ENCODE measurements at regions not wholly inside any gene's neighbourhood (a gene's known extent, or its start where the extent isn't known, plus 50 kb on each side); places are given as distances from the start of the nearest gene placed in this dataset.

GRCh38 chr13:95404141-95404882 is 103.1 kb upstream of the ABCC4 start:
- TF ChIP-seq CTCF (conservative IDR thresholded peaks at IDR 0.05) = peak; percentile 88
- TF ChIP-seq ZFX (IDR thresholded peaks at IDR 0.05) = no peak
- H3K27ac ChIP-seq = peak overlapping the region; percentile 20

- TF ChIP-seq ZFX (IDR thresholded peaks at IDR 0.05) (no peak), CTCF (conservative IDR thresholded peaks at IDR 0.05) (no peak)
- no peak overlapping the region for H3K27ac ChIP-seq
Observed at GRCh38 chr13:95406176-95406575, 104.9 kb upstream of the ABCC4 start.

- no peak for TF ChIP-seq CTCF (conservative IDR thresholded peaks at IDR 0.05)
- TF ChIP-seq ZFX (IDR thresholded peaks at IDR 0.05) = no peak
- no peak overlapping the region for H3K27ac ChIP-seq
Observed at GRCh38 chr13:95411428-95412040, 110.3 kb upstream of the ABCC4 start.

GRCh38 chr13:95418946-95419345 is 117.7 kb upstream of the ABCC4 start:
- TF ChIP-seq ZFX (IDR thresholded peaks at IDR 0.05) (no peak), CTCF (conservative IDR thresholded peaks at IDR 0.05) (no peak)

GRCh38 chr13:95420501-95420900 is 119.2 kb upstream of the ABCC4 start:
- TF ChIP-seq ZFX (IDR thresholded peaks at IDR 0.05) (no peak), CTCF (conservative IDR thresholded peaks at IDR 0.05) (no peak)
- H3K27ac ChIP-seq = no peak overlapping the region

More at GRCh38 chr13:95418946-95419345, 117.7 kb upstream of the ABCC4 start:
- no peak overlapping the region for H3K27ac ChIP-seq

GRCh38 chr13:95426631-95427030 is 125.4 kb upstream of the ABCC4 start:
- TF ChIP-seq ZFX (IDR thresholded peaks at IDR 0.05) (no peak), CTCF (conservative IDR thresholded peaks at IDR 0.05) (no peak)
- H3K27ac ChIP-seq = no peak overlapping the region

- H3K27ac ChIP-seq = peak overlapping the region; percentile 65
Observed at GRCh38 chr13:95430525-95430924, 122.0 kb upstream of the CLDN10 start.

GRCh38 chr13:95432141-95432540 is 120.4 kb upstream of the CLDN10 start:
- TF ChIP-seq CTCF (conservative IDR thresholded peaks at IDR 0.05) (no peak), ZFX (IDR thresholded peaks at IDR 0.05) (no peak)
- H3K27ac ChIP-seq = no peak overlapping the region

Data from C4-2B (cell line).